HG03280 (cell line): ENCODE measurements at regions not wholly inside any gene's neighbourhood (a gene's known extent, or its start where the extent isn't known, plus 50 kb on each side); places are given as distances from the start of the nearest gene placed in this dataset.
A peak's percentile ranks its signal among the peaks of the same experiment; 100 is the strongest.

ENCODE experiments used
- ATAC-seq: cut with Tn5 transposase; IDR thresholded peaks from one replicate; pipeline ENCODE4 v1.9.1; 2021; ENCODE audit warnings: mild to moderate bottlenecking, moderate library complexity; ENCODE audit not compliant: unreplicated experiment

DNA sequence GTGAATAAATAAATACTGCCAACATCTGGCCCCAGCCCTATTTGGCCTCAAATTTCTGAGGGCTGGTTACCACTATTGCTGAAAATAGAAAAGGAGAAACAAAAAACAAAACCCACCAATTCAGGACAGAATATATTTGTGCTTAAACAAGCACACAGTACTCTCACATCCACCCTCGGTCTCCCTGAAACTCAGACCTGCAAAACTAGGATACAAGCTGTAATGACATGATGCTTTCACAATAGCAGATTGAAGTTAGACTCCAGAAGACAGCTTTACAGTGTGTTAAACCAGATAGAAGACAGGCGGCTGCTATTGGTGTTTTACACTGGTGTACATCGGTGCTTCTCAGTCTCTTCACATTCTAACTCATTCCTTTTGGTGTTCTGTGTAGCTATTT lies 214.9 kb upstream of the DMRT1 start:
- peak; percentile 81 for ATAC-seq

DNA sequence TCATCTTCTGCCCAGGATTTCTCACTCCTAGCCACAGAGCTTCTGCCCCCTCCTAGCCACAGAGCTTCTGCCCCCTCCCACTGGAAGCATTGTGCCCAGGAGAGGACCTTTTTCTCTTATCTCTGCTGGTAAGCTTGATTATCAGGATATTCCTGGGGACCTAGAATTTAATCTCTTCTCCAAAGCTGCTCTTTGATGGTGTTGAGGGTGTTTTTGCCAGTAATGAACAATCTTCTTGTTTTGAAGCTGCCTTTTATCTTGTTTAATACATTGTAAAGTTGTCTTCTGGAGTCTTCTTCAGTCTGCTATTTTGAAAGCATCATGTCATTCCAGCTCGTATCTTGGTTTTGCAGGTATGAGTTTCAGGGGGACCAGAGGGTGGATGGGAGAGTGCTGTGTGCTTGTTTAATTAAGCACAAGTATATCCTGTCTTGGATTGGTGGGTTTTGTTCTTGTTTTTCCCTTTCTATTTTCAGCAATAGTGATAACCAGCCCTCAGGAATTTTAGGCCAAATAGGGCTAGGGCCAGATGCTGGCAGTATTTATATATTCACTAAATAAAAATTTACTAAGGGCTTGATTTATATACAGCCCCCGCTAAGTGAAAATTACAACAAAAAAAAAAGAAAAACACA lies 214.0 kb upstream of the DMRT1 start:
- ATAC-seq, result no peak

GRCh38 chr9:629146-629545 lies 212.4 kb upstream of the DMRT1 start:
- ATAC-seq, result no peak

DNA sequence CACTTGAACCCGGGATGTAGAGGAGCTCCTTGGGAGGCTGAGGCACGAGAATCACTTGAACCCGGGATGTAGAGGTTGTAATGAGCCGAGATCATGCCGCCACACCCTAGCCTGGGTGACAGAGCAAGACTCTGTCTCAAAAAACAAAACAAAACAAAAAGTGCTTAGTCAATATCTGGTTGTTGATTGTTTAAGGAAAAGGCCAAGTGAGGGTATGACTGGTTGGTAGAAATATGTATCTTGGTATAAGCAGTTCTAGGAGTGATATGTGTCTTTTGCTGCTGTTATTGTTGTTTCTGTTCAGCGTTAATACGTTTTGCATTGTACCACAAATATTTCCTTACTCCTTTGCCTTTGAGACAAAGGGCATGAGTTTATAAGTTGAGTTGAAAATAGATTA lies 210.7 kb upstream of the DMRT1 start:
- ATAC-seq, result no peak

GRCh38 chr9:631596-631995 lies 209.9 kb upstream of the DMRT1 start:
- no peak for ATAC-seq

DNA sequence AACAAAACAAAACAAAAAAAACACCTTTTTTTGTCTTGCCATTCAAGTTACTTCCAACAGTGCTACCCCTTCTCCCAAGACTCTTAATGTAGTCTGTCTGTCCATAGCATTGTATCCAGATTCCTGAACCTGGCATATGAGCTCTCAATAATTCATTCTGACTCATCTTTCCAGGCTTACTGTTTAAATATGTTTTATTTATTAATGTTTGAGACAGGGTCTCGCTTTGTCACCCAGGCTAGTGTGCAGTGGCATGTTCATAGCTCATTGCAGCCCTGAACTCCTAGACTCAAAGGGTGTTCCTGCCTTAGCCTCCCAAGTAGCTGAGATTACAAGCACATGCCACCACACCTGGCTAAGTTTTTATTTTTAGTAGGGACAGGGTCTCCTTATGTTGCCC lies 208.0 kb upstream of the DMRT1 start:
- no peak for ATAC-seq

DNA sequence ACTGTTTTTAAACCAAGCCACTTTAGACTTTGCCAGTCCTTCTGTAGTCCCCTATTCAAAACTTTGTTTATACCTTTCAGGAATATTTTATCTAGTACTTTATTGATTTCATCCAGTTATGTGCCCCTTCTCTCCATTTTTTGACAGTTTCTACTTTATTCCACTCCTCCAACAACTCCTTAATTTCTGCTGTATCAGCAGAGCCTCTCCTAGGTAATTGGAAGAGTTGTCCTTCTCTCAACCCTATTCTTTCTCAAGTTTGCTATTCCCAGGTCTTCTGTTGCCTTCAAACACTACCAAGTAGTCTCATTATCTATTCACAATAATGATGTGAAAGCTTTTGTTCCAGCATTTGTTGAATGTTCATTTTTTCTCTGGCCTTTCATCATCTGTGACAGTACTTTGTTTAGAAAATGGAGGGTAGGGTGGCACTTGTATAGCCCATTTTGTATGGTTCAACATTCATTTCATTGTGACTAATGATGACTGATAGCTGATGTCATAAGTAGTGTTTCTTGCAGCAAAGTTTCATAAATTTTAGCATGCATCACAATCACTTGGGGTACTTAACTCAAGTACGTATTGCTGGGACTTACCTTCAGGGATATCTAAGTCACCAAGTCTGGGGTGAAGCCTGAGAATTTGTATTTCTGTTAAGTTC lies 204.4 kb upstream of the DMRT1 start:
- ATAC-seq, result no peak

GRCh38 chr9:638152-638551 lies 203.3 kb upstream of the DMRT1 start:
- peak; percentile 60 for ATAC-seq

DNA sequence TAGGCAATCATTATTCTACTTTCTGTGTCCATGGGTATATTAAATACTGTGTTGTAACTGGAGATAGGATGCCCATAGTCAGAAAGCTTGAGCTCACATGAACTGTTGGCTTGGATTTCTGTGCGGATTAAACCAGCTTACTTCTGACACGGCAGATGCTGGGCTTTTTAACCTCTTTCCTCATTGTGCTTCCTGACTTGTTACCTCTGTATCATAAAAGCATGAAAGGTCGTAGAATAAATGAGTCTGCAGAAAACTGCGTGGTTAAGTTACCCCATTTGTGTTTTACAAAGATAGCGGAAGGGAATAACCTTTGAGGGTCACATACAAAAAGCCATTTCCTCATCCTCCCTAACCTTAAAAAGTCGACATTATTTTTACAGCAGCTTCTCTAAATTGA lies 199.5 kb upstream of the DMRT1 start:
- no peak for ATAC-seq

DNA sequence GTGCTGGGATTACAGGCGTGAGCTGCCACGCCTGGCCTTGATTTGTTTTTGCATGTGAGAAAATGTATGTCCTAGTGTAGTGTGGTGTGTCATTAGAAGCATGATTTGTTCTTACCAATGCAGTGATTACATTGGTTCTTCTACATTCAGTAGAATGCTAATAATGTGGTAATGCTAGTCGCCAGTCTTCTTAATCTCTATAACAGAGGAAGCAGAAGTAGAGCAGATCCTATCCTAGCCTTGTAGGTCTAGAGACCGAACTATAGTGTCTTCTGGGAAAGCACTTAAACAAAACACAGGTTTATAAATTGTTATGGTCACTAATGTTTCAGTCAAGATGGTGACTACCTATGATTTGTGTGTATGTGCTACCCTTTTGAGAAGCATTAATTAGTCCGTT lies 197.5 kb upstream of the DMRT1 start:
- ATAC-seq, result no peak

DNA sequence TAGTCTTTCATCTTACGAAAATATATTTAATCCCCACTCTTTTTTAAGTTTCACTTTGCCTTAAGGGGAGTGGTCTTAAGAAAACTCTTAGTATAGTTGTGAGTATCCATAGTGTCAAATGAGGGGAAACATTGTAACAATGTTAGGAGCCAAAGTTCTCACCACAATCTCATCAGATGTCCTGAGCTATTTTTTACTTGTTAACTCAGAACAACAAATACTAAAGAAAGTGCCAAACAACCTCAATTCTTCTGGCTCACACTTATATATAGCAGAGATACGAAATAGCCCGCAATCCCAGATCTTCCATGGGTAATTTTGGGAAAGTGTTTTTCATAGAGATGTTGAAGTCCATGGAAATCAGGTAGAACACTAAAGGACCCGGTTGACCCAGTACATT lies 194.0 kb upstream of the DMRT1 start:
- ATAC-seq, result no peak

DNA sequence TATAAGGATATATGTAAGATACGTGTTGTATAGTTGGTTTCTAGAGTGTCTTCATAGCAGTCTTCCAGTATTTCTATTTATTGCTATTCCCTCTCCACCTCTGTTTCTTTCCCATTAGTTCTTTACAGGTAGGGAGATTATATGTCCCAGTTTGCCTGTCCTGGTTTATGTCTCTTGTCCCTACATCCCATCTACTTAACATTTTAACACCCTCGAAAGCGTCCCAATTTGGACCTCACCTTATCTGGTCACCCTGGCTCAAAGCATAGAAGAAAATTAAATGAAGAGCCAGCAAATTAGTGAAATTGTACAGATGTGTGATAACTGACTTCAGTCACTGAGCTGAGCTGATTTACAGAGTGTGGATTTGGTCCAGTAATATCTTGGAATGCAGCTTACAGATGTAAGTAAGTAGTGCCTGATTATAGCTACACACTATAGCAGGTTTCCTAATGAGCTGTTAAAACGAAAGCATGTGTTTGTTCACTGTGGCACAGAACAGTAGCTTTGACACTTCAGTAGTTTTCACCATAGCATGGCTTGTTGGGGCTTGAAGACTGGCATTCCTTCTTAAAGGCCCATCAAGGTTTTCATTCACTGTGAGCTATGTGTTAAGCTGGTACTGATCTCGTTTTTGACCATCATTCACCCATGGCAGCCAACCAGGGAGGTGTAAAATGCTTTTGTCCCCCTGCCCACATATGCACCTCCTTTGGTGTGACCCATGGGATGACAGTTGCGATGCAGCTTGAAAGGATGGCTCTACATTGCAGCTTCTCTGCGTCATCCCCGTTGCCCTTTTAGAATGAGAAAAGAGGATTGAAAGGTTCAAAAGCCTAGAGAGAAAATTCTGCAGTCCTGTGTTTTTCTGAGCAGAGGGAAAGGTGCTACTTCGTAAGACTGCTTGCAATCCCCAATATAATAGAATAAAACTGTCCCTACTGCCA lies 192.1 kb upstream of the DMRT1 start:
- no peak for ATAC-seq

- ATAC-seq, result no peak
Measured at GRCh38 chr9:650362-650761, 191.1 kb upstream of the DMRT1 start.

GRCh38 chr9:651371-651770 lies 190.1 kb upstream of the DMRT1 start:
- ATAC-seq, result no peak

GRCh38 chr9:652914-653313 lies 188.6 kb upstream of the DMRT1 start:
- no peak for ATAC-seq

- no peak for ATAC-seq
Measured at GRCh38 chr9:653421-653820, 188.1 kb upstream of the DMRT1 start.

DNA sequence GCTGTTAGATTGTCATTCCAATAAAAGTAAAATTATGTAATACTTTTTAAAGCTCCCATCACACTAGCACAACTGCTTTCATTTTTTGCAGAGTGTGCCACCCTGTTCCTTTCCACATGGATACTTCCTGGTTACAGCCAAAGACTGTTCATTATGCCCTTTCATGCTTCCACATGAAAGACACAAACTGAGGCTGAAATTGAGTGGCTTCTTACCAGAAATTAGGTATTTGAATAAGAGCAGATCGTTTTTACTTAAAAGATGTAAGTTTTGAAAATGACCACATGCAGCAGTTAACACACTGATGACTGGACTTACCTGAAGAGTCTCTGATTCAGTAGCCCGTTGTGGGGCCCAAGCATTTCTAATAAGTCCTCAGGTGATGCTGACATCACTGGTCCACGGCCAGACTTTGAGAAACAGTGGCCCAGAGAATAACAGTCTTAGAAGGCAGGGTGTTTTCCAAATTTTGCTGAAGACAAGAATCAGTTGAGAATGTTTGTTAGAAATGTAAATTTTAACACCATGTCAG lies 187.6 kb upstream of the DMRT1 start:
- ATAC-seq, result no peak

DNA sequence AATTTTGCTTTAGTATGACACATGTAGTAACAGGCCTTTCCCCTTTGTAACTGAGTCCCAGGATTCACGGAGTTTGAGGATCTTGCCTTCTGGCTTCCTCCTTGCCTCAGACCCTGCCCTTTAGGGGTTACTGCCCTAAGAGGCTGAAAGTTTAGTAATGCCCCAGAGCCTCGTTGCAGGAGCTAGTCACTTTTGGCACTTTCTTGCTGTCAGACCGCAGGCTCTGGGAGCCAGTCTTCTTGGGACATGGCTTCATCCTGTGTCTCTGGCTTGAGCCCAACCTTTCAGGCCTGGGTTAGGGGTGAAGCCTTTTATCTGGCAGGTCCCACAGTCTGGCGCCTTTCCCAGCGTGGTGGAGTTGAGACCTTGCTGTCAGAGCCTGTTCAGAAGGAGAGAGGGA lies 185.6 kb upstream of the DMRT1 start:
- no peak for ATAC-seq

GRCh38 chr9:656926-657568 lies 184.4 kb upstream of the DMRT1 start:
- no peak for ATAC-seq

DNA sequence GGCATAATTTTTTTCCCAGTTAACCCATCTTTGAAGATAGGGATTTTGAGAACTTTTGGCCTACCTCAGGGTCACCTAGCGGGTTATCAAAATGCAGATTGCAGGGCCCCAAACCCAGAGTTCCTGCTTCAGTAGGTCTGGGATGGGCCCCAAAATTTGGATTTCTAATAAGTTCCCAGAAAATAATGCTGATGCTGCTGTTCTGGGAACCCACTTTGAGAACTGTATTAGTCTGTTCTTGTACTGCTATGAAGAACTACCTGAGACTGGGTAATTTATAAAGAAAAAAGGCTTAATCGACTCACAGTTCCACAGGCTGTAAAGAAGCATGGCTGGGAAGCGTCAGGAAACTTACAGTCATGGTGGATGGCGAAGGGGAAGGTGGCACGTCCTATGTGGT lies 182.2 kb upstream of the DMRT1 start:
- ATAC-seq, result no peak

DNA sequence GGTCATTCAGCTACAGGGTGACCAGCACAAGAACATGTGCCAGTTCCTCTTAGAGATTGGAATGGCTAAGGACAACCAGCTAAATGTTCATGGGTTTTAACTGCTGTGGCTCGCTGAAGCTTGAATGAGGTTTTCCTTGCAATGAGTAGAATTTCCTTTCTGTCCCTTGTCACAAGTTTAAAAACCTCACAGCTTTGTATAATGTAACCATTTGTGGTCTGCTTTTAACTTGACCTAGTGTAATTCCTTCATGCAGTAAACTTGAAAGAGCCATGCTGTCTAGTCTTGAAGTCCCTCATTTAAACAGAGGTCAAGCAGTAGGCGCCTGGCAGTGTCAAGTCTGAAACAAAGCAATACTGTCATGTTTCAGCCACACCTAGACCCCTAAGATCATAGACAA lies 181.3 kb upstream of the DMRT1 start:
- ATAC-seq, result no peak
